NCI-H2227 (cell line): ENCODE measurements at regions not wholly inside any gene's neighbourhood (a gene's known extent, or its start where the extent isn't known, plus 50 kb on each side); places are given as distances from the start of the nearest gene placed in this dataset.
"Not testable (repeated sequence)": the region's sequence is repeated elsewhere in the genome, so short reads cannot be mapped to it uniquely, and the experiment has no call there.

Experiments
- DNase-seq: peaks from one replicate; lab custom pipeline; 2025; ENCODE audit not compliant: unreplicated experiment; lab: John Stamatoyannopoulos, UW

GRCh38 chr9:87195306-87195705 lies 248.0 kb upstream of the GAS1 start:
- DNase-seq, result no peak

GRCh38 chr9:87197349-87198130 lies 250.2 kb upstream of the GAS1 start:
- DNase-seq, result no peak

DNA sequence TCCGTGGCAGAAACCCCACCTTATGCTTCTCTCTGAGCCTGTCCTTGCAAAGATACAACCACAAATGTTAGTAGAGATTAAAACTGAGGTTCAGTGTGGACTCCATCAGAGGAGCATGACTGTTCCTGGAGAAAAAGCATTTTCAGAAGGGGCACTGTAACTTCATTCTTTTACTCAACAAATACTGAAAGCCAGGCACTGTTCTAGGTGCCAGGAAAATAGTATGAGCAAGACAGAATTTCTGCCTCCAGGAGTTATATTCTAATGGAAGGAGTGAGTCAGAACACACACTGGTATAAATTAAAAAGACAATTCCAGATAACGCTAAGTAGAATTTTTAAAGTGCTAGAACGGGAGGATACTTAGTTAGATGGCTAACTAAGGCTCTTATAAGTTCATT lies 251.4 kb upstream of the GAS1 start:
- no peak for DNase-seq

- DNase-seq, result no peak
Observed at GRCh38 chr9:87199278-87199677, 252.0 kb upstream of the GAS1 start.

- no peak for DNase-seq
Observed at GRCh38 chr9:87199782-87200181, 252.5 kb upstream of the GAS1 start.

GRCh38 chr9:87201351-87201751 lies 254.0 kb upstream of the GAS1 start:
- DNase-seq, result no peak

- DNase-seq, result no peak
Observed at GRCh38 chr9:87206064-87206661, 258.9 kb upstream of the GAS1 start.

GRCh38 chr9:87210658-87211057 lies 263.4 kb upstream of the GAS1 start:
- DNase-seq, result not testable (repeated sequence)

GRCh38 chr9:87211669-87212068 lies 264.4 kb upstream of the GAS1 start:
- no peak for DNase-seq

DNA sequence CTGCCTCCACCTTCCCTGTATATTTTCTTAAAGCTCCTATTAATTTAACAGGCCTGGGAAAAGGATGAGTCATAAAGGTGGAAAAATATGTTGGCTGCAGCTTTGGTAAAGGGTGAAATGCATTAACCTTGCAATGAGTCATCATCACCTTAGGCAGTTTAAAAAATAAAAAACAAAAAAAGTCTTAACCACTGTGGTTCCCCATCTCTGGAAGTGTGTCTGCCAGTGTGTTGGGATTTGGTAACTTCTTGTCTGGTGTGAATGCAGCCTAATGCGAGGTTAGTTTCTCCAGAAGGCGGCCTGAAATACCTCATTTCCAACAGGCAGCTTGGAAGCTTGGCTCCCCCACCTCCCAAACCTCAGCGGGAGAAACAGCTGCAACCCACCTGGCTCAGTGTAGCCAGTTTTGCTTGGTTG lies 265.3 kb upstream of the GAS1 start:
- no peak for DNase-seq

DNA sequence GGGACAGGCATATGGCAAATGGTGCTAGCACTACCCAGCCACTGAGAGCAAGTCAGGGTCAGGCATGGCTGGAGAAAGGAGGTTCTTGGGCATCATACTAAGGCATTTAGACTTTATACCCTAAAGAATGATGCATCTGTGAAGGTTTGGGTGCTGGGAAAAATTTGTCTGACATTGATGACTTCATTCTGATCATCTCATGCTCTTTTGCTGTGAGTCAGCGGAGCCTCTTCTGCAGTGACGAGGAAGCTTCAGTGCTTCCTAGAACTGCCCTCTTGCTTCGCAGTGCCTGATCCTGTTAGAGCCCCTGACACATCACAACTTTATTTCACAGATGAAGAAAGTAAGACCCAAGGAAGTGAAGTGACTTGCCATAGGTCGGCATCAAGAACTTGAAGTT lies 266.6 kb upstream of the GAS1 start:
- no peak for DNase-seq

- no peak for DNase-seq
Observed at GRCh38 chr9:87214991-87215390, 267.7 kb upstream of the GAS1 start.

DNA sequence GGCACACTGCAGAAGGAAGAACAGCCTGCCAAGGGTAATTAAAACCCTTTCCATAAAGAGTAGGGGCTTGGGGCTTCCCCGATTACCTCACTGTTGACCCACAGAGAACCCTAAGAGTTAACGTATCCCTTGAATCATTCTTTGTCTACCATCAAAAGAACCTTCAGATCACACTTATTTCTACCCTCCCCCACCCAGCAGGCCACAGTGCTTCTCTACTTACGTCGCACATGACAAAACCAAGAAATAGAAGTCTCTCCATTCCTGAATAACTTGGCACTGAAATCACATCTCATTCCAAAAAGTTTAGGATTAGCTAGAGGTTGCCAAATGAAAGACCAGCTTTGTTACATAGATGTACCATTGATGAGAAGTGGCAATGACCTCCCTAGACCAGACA lies 268.7 kb upstream of the GAS1 start:
- no peak for DNase-seq

DNA sequence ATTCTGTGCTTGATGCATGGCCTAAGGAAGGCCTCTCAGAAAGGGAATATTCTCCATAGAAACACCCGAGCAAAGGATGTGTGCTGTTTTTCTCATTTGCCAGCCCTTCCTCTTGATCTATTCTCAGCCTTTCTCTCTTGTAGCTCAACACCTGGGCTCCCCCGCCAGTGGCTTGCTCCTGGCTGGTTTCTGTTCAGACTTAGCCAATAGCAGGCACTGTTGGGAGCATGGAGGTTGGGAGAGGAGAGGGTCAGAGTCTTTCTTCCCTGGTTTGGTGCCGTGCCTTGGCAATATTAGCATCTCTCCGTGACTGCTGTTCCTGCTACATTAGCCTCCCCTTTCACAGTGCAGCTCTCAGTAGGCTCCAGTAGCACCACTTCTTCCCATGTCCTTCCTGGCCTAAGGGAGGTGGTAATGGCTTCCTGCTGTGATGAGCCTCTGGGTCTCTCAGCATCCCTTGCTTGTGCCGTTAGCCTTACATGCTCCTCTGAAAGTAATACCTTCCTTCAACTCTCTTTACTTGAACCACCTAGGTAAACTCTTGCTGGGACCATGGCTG lies 269.7 kb upstream of the GAS1 start:
- DNase-seq, result no peak

DNA sequence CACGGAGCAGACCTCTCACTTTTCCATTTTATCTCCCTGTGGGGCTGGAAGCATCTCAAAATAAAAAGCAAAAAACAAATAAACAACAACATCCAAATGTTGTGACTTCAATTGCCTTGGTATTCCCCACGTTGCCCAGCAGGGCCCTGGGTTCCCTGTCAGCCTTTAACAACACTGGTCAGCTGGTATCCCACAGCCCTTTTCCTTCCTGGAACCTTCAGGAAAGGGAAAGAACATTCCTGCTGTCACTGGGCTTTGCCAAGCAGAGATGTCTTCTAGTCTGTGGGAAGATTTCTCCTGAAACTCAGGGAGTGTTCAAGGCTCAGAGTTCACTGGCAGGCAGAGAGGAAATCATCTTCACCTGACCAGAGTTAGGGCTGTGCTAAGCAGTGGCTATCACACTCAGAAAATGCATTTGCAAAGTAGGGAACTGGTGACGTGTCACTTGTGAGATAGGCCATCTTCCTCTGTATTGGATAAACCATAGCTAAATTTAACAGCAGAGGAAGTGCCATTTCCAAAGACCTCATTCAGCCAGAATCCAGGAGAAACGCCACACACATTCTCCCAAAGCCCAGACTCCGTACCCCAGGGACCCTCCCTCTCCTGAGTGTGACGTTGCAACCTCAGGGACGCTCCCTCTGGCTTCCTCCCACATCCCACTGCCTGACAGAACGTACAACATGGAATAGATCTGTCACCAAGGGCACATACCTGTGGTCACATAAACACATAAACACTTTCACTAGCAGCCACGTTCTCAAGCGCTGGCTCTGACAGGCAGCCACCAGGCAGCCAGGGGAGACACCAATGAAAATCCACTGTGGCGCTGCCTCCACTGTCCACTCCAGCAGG lies 274.0 kb upstream of the DAPK1 start:
- no peak for DNase-seq

DNA sequence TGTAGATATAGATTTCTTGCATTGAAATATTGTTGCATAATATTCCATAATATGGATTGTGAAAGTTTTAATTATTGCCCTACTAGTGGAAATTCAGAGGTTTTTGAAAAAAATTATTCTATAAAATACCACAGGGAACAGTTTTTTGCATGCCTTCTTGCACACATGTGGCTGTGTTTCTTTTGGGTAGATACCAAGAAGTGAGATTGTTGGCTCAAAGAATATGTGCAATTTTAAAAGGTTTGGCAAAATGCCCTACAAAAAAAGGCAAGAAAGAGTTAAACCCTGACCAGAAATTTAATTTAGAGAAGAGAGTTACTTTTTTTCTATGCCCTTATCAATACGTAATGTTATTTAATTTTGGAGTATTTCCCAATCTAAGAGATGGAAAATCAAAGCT lies 270.8 kb upstream of the DAPK1 start:
- DNase-seq, result no peak

DNA sequence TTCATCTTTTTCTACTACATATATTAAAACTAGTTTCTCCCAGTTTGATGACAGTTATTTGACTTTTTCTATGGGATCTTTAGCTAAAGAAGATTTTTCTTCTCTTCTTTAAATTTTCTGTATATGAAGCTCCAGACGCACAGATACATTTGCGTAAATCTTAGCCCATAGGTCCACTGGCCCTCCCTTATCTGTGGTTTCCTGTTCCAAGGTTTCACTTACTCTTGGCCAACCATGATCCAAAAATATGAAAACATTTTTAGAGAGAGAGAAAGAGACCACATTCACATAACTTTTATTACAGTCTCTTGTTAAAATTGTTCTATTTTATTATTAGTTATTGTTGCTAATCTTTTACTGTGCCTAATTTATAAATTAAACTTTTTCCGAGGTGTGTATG lies 270.2 kb upstream of the DAPK1 start:
- DNase-seq, result no peak

GRCh38 chr9:87229108-87229507 lies 268.6 kb upstream of the DAPK1 start:
- no peak for DNase-seq

- no peak for DNase-seq
Observed at GRCh38 chr9:87233431-87233830, 264.2 kb upstream of the DAPK1 start.

- DNase-seq, result no peak
Observed at GRCh38 chr9:87233899-87234455, 263.7 kb upstream of the DAPK1 start.

DNA sequence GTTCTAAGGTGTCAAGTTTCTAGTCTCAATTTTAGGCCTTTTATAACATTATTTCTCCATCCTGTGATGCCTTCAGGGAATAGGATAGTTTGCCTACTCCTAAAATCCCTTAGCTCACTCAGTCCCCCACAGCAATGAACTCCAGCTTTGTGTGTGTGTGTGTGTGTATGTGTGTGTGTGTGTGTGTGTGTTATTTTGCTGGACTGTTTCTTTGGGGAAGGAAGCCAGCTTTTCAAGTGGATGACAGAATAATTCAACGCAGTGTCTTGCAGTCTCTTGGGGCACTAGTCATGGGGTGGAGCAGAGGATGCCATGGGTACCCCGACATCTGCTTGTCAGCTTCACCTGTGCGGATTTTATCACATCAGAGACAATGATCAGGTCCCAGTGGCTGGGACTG lies 262.8 kb upstream of the DAPK1 start:
- DNase-seq, result no peak
